ENCODE measurements at regions not wholly inside any gene's neighbourhood (a gene's known extent, or its start where the extent isn't known, plus 50 kb on each side); places are given as distances from the start of the nearest gene placed in this dataset.

- DNase-seq (ENCODE audit: low spot score) = no peak
These were observed 69.1 kb downstream of the OTP start for GRCh38 chr5:77569409-77569808.

- no peak for DNase-seq (ENCODE audit: low spot score)
These were observed 70.0 kb downstream of the OTP start for GRCh38 chr5:77568555-77568954.

- no peak for DNase-seq (ENCODE audit: low spot score)
These were observed 70.4 kb downstream of the OTP start for GRCh38 chr5:77568082-77568481.

GRCh38 chr5:77563475-77563874 is 71.4 kb upstream of the WDR41 start:
- no peak for DNase-seq (ENCODE audit: low spot score)

- DNase-seq (ENCODE audit: low spot score) = no peak
These were observed 69.8 kb upstream of the WDR41 start for GRCh38 chr5:77561965-77562364.

GRCh38 chr5:77560677-77561263 is 68.7 kb upstream of the WDR41 start:
- DNase-seq (ENCODE audit: low spot score) = peak; percentile 59

- DNase-seq (ENCODE audit: low spot score) = no peak
These were observed 66.2 kb upstream of the WDR41 start for GRCh38 chr5:77558266-77558665.

GRCh38 chr5:77550406-77550805 is 58.3 kb upstream of the WDR41 start:
- no peak for DNase-seq (ENCODE audit: low spot score)

GRCh38 chr5:77545285-77545684 is 53.2 kb upstream of the WDR41 start:
- no peak for DNase-seq (ENCODE audit: low spot score)

Data from iPS-NIHi11 (cell line).